ENCODE measurements at regions not wholly inside any gene's neighbourhood (a gene's known extent, or its start where the extent isn't known, plus 50 kb on each side); places are given as distances from the start of the nearest gene placed in this dataset.

DNA sequence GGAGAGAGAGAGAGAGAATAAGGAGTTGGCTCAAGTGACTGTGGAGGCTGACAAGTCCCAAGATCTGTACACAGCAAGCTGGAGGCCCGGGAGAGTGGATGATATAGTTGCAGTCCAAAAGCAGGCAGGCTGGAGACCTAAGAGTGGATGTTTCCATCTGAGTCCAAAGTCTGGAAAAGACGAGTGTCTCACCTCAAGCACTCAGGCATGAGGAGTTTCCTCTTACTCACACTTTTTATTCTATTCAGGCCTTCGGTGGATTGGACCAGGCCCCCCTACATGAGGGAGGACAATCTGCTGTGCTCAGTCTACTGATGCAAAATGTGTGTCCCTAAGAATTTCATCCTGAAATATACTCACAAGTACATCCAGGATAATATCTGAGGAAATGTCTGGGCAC, 484.6 kb downstream of the VRK1 start:
- no peak for TF ChIP-seq POLR2A (IDR thresholded peaks at IDR 0.05)
- TF ChIP-seq, protein P1, sequence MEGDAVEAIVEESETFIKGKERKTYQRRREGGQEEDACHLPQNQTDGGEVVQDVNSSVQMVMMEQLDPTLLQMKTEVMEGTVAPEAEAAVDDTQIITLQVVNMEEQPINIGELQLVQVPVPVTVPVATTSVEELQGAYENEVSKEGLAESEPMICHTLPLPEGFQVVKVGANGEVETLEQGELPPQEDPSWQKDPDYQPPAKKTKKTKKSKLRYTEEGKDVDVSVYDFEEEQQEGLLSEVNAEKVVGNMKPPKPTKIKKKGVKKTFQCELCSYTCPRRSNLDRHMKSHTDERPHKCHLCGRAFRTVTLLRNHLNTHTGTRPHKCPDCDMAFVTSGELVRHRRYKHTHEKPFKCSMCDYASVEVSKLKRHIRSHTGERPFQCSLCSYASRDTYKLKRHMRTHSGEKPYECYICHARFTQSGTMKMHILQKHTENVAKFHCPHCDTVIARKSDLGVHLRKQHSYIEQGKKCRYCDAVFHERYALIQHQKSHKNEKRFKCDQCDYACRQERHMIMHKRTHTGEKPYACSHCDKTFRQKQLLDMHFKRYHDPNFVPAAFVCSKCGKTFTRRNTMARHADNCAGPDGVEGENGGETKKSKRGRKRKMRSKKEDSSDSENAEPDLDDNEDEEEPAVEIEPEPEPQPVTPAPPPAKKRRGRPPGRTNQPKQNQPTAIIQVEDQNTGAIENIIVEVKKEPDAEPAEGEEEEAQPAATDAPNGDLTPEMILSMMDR (IDR thresholded peaks at IDR 0.05): no peak
